HG03457 (cell line): ENCODE measurements at regions not wholly inside any gene's neighbourhood (a gene's known extent, or its start where the extent isn't known, plus 50 kb on each side); places are given as distances from the start of the nearest gene placed in this dataset.
"Not testable (repeated sequence)": the region's sequence is repeated elsewhere in the genome, so short reads cannot be mapped to it uniquely, and the experiment has no call there.

Experiments used
- ATAC-seq: cut with Tn5 transposase; IDR thresholded peaks from one replicate; pipeline ENCODE4 v1.9.1; 2021; ENCODE audit warnings: moderate number of reproducible peaks; ENCODE audit not compliant: unreplicated experiment

GRCh38 chr4:118586357-118586790, 98.8 kb upstream of the METTL14 start:
- ATAC-seq: no peak

DNA sequence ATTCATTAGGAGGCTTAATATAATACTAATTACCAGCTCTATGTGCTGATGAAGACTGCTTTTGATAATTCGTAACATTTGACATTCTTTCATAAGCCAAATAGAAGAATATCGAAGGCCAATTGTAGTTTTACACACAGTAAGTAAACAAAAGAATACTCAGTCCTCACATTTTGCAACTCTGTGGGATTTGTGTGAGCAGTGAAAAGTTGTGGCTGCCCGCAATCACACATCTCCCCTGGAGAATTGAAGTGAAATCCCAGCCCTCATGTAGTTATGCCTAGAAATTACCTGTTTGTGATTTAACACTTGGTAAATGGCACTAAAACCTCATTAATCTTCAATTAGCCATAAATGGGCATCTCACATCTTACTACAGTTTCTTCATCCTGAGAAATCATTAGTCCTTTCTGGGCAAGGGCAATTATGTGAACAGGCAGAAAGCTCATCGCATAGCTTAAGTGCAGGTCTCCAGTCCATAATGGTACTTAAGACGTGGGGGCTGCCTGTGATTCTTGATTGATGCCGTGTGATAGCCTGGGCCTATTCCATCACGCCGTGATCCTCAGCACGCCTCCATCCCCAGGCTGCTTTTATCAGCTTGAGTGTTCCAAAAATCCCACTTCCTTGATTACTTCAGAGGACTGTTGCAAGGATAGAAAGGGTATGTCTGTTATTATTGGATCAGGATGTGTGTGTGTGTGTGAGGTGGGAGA, 97.9 kb upstream of the METTL14 start:
- ATAC-seq: no peak

- ATAC-seq: no peak
These were observed 97.2 kb upstream of the METTL14 start for GRCh38 chr4:118587946-118588345.

DNA sequence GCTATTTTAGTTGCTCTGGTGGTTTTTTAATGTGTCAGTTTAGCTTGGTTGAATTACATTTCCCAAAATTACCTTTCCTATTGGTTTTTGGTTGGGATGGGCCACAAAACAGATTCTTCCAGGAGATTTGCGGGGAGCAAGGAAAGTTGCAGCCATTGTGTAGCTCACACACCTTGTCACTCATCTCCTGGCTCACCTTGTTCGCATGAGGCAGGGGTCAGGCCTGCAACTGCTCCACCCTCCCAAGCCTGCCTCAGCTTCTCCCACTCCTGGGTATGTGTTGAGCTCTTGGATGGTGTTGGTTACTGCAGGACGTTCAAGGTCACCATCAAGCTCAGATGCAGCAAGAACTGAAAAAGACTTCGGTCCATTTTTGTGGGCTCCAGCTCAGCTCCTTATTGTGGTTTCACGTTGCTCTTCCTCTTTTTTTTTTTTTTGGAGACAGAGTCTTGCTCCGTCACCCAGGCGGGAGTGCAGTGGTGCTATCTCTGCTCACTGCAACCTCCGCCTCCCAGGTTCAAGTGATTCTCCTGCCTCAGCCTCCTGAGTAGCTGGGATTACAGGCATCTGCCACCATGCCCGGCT, 95.6 kb upstream of the METTL14 start:
- no peak for ATAC-seq

GRCh38 chr4:118591339-118592046, 93.7 kb upstream of the METTL14 start:
- peak; percentile 97 for ATAC-seq

DNA sequence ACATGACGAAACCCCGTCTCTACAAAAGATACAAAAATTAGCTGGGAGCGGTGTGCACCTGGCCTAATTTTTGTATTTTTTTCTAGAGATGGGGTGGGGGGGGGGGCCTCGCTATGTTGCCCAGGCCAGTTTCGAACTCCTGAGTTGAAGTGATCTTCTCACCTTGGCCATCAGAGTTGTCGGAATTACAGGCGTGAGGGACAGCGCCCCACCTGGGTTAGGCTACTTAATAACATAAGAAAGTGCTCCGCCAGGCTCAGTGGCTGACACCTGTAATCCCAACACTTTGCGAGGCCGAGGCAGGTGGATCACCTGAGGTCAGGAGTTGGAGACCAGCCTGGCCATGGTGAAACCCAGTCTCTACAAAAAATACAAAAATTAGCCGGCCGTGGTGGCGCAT, 92.9 kb upstream of the METTL14 start:
- not testable (repeated sequence) for ATAC-seq

DNA sequence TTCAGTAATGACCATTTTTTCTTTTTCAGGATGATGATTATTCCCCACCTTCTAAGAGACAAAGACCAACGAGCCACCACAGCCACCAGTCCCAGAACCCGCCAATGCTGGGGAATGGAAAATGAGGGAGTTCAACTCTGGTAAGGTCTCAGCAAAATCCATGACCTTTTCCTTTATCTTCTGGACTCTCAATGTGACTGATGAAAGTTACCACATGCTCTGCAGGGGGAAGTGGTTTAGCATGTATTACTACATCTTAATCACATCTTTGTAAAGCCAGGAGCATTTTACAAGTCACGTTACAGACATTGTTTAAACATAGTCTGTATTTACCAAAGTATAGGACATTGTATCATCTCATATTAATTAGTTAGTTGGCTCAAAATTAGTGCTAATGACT, 89.3 kb upstream of the METTL14 start:
- ATAC-seq: not testable (repeated sequence)

DNA sequence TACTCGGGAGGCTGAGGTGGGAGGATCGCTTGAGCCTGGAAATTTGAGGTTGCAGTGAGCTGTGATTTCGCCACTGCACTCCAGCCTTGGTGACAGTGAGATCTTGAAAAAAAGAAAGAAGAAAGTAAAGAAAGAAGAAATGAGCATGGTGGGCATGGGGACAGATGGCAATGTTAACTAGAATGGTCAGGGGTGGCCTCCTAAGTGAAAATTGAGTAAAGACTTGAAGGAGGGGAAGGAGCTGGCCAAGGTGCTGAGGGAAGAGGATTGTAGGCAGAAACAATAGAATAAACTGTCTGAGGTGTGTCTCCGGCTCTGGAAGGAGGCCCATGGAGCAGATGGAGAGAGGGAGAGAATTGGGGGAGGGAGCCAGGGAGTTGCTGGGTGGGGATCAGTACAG, 60.1 kb upstream of the METTL14 start:
- ATAC-seq: not testable (repeated sequence)

DNA sequence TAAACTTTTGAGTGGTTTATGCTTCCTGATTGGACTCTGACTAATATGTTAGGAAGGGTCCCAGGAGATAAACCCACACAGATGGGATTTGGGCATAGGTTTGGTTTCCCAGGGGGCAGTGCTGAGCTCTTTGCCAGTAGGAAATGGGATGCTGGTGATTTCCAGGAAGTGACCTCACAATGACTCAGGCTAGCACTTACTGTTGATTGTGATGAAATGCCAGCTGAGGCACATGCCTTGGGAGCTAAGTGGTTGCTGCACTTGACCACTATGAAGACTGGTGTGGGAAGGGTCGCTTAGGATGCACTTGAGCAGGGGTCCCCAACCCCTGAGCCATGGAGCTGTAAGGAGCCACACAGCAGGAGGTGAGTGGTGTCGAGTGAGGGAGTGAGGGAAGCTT, 55.5 kb upstream of the METTL14 start:
- ATAC-seq: not testable (repeated sequence)

- ATAC-seq: not testable (repeated sequence)
These were observed 54.3 kb upstream of the METTL14 start for GRCh38 chr4:118630897-118631296.

- ATAC-seq: not testable (repeated sequence)
These were observed 53.7 kb upstream of the METTL14 start for GRCh38 chr4:118631321-118632050.

- ATAC-seq: not testable (repeated sequence)
These were observed 51.7 kb upstream of the METTL14 start for GRCh38 chr4:118633476-118633875.

DNA sequence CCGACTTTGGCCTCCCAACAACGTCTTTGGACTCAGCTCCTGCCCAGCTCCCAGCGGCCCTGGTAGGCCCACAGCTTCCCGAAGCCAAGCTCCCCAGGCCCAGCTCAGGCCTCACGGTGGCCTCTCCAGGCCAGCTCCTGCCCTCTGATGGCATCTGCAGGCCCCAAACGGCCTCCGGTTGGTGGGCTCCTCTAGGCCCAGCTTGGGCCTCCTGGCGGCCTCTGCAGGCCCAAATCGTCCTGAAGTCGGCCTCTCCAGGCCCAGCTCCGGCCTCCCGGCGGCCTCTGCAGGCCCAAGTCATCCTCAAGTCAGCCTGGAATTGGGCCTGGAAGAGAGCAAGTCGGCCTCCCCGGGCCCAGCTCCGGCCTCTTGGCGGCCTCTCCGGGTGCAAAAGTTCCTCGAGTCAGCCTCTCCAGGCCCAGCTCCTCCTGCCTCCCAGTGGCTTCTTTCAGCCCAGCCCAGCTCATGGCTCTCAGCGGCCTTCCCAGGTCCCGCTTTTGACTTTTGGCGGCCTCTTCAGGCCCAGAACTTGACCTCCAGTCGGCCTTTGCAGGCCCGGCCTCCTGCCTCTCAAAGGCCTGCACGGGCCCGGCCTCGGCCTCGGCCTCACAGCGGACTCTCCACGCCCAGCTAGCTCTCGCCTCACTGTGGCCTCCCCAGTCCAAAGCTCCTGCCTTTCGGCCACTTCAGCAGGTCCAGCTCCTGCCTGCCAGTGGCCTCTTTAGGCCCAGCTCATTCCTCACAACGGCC, 50.9 kb upstream of the METTL14 start:
- ATAC-seq: not testable (repeated sequence)
